ENCODE measurements at regions not wholly inside any gene's neighbourhood (a gene's known extent, or its start where the extent isn't known, plus 50 kb on each side); places are given as distances from the start of the nearest gene placed in this dataset.

- Histone ChIP-seq H4K5ac (ENCODE audit: low read depth, low read length) (no peak overlapping the region), H4K8ac (ENCODE audit: low read depth in 2 of 2, low read length in 2 of 2) (no peak overlapping the region), H3K4ac (ENCODE audit: low read depth, low read length) (no peak overlapping the region), H2AK5ac (ENCODE audit: low read depth, low read length) (no peak overlapping the region), H3K9me1 (ENCODE audit: insufficient read depth, low read length) (no peaks in the 10 kb centered on the region), H3K9me3 (ENCODE audit: control insufficient read depth, insufficient read depth, low read length) (peaks cover 6% of the 10 kb centered on the region), H3K18ac (ENCODE audit: low read depth, low read length) (no peak overlapping the region), H3K4me3 (ENCODE audit: insufficient read depth, low read depth, low read length) (no peak overlapping the region), H3K4me1 (ENCODE audit: control insufficient read depth, insufficient read depth, low read length) (no peaks in the 10 kb centered on the region), H4K91ac (ENCODE audit: insufficient read depth, low read depth, low read length) (no peak overlapping the region), H3K9ac (ENCODE audit: low read depth, low read length) (no peak overlapping the region), H2BK20ac (ENCODE audit: low read depth, low read length) (no peak overlapping the region), H3K23ac (ENCODE audit: low read depth, low read length) (no peak overlapping the region), H3K56ac (ENCODE audit: extremely low read depth, insufficient read depth, low read length) (no peak overlapping the region), H3K36me3 (ENCODE audit: control insufficient read depth, insufficient read depth, low read length) (no peaks in the 10 kb centered on the region), H4K20me1 (ENCODE audit: insufficient read depth, low read length) (no peaks in the 10 kb centered on the region), H3K27ac (ENCODE audit: insufficient read depth, low read length) (no peak overlapping the region), H3K27me3 (ENCODE audit: control insufficient read depth, insufficient read depth, low read length) (no peaks in the 10 kb centered on the region), H2BK15ac (ENCODE audit: low read depth, low read length) (no peak overlapping the region), H3K79me1 (ENCODE audit: low read depth in 1 of 2, low read length in 2 of 2) (no peaks in the 10 kb centered on the region), H3K4me2 (ENCODE audit: low read depth, low read length) (no peak overlapping the region), H3K14ac (replicated peaks; ENCODE audit: low read depth, low read length) (no peak overlapping the region), H2BK120ac (ENCODE audit: low read depth, low read length) (no peak overlapping the region), H2AFZ (replicated peaks; ENCODE audit: low read length, poor library complexity) (no peak overlapping the region), H2AK9ac (replicated peaks; ENCODE audit: low read depth, low read length, poor library complexity) (no peak overlapping the region), H2BK5ac (ENCODE audit: low read depth, low read length, poor library complexity, severe bottlenecking) (no peak overlapping the region)
- no TSS peak for BruUV-seq (replicated peaks)
- in situ Hi-C loops (cut with MboI; ENCODE audit: low sequenced_read_pairs) = no loop called here
- CTCF ChIA-PET = interaction anchor here (0.7 kb wide), 1 partner anchor 25 kb away, joined by 5 read pairs; no protein-coding TSS in a partner anchor
- intact Hi-C loops (cut with micrococcal nuclease) = no loop called here
- dilution Hi-C loops (cut with HindIII; ENCODE audit: low sequenced_read_pairs, unreplicated experiment) = no loop called here
- DNase-seq (no peak), ATAC-seq (ENCODE audit: low read depth) (no peak)
- POLR2A ChIA-PET (ENCODE audit: unreplicated experiment) = no interaction called here
- TF ChIP-seq RFX5 (IDR thresholded peaks at IDR 0.05; ENCODE audit: low read depth, low read length) = no peak
- no peak for TF ChIP-seq BHLHE40 (IDR thresholded peaks at IDR 0.05; ENCODE audit: low read depth, low read length)
- no peak for TF ChIP-seq CHD1 (IDR thresholded peaks at IDR 0.05; ENCODE audit: low read depth, low read length)
- no peak for TF ChIP-seq MXI1 (IDR thresholded peaks at IDR 0.05; ENCODE audit: borderline replicate concordance, low read depth, low read length)
- TF ChIP-seq RAD21 (IDR thresholded peaks at IDR 0.05; ENCODE audit: low read length) = no peak
- no peak for TF ChIP-seq RCOR1 (IDR thresholded peaks at IDR 0.05; ENCODE audit: insufficient replicate concordance, low read length)
Measured at GRCh38 chr4:11264346-11264745, 164.3 kb downstream of the HS3ST1 start.

Measured in IMR-90 (cell line).